ENCODE measurements at regions not wholly inside any gene's neighbourhood (a gene's known extent, or its start where the extent isn't known, plus 50 kb on each side); places are given as distances from the start of the nearest gene placed in this dataset.

GRCh38 chr2:186135686-186136085 lies 350.4 kb upstream of the ZC3H15 start:
- no peak overlapping the region for H3K27ac Mint-ChIP-seq
- H3K4me1 Mint-ChIP-seq: peaks cover 7% of the 10 kb centered on the region
- H3K36me3 Mint-ChIP-seq: no peaks in the 10 kb centered on the region
- TF ChIP-seq, protein P1, sequence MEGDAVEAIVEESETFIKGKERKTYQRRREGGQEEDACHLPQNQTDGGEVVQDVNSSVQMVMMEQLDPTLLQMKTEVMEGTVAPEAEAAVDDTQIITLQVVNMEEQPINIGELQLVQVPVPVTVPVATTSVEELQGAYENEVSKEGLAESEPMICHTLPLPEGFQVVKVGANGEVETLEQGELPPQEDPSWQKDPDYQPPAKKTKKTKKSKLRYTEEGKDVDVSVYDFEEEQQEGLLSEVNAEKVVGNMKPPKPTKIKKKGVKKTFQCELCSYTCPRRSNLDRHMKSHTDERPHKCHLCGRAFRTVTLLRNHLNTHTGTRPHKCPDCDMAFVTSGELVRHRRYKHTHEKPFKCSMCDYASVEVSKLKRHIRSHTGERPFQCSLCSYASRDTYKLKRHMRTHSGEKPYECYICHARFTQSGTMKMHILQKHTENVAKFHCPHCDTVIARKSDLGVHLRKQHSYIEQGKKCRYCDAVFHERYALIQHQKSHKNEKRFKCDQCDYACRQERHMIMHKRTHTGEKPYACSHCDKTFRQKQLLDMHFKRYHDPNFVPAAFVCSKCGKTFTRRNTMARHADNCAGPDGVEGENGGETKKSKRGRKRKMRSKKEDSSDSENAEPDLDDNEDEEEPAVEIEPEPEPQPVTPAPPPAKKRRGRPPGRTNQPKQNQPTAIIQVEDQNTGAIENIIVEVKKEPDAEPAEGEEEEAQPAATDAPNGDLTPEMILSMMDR (IDR thresholded peaks at IDR 0.05; ENCODE audit: unreplicated experiment): no peak
- H3K27me3 Mint-ChIP-seq (ENCODE audit: low read depth): no peaks in the 10 kb centered on the region
- no peaks in the 10 kb centered on the region for H3K9me3 Mint-ChIP-seq
- no peak for DNase-seq (ENCODE audit: low spot score in 2 of 2, unreplicated experiment in 2 of 2)
- no peak overlapping the region for H3K4me3 Mint-ChIP-seq

DNA sequence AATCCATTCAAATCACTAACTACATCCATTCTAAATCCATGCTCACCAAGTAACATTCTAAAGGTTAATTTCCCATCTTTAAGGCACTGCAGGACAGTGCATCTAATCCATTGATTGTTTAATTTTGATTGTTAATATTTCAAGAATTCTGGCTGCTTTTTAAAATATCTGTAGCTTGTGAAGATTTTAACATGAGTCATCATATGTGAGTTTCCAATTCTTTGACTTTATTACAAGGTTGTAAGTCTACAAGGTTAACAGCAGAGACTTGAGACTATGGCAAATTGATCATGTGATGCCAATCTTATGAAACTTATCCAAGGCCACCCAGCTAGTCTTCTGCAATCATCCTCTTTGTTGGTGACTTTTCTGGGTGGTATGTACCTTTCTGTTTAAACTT lies 349.2 kb upstream of the ZC3H15 start:
- TF ChIP-seq, protein P1 (IDR thresholded peaks at IDR 0.05; ENCODE audit: unreplicated experiment): no peak
- H3K4me3 Mint-ChIP-seq: no peak overlapping the region
- H3K36me3 Mint-ChIP-seq: no peaks in the 10 kb centered on the region
- no peaks in the 10 kb centered on the region for H3K27me3 Mint-ChIP-seq (ENCODE audit: low read depth)
- DNase-seq (ENCODE audit: low spot score in 2 of 2, unreplicated experiment in 2 of 2): no peak
- no peaks in the 10 kb centered on the region for H3K9me3 Mint-ChIP-seq
- H3K27ac Mint-ChIP-seq: no peak overlapping the region
- H3K4me1 Mint-ChIP-seq: no peaks in the 10 kb centered on the region

- H3K4me3 Mint-ChIP-seq: no peak overlapping the region
Observed at GRCh38 chr2:186138845-186139244, 347.2 kb upstream of the ZC3H15 start.

GRCh38 chr2:186159101-186159500 lies 327.0 kb upstream of the ZC3H15 start:
- Mint-ChIP-seq H3K27me3 (ENCODE audit: low read depth) (no peaks in the 10 kb centered on the region), H3K9me3 (peaks cover 45% of the 10 kb centered on the region), H3K4me1 (no peaks in the 10 kb centered on the region), H3K27ac (no peak overlapping the region), H3K36me3 (peaks cover 17% of the 10 kb centered on the region), H3K4me3 (no peak overlapping the region)
- DNase-seq (ENCODE audit: low spot score in 2 of 2, unreplicated experiment in 2 of 2): no peak
- TF ChIP-seq, protein P1 (IDR thresholded peaks at IDR 0.05; ENCODE audit: unreplicated experiment): no peak

More at GRCh38 chr2:186138845-186139244, 347.2 kb upstream of the ZC3H15 start:
- Mint-ChIP-seq H3K27me3 (ENCODE audit: low read depth) (no peaks in the 10 kb centered on the region), H3K4me1 (no peaks in the 10 kb centered on the region), H3K27ac (no peak overlapping the region), H3K9me3 (no peaks in the 10 kb centered on the region), H3K36me3 (no peaks in the 10 kb centered on the region)
- DNase-seq (ENCODE audit: low spot score in 2 of 2, unreplicated experiment in 2 of 2): no peak
- TF ChIP-seq, protein P1 (IDR thresholded peaks at IDR 0.05; ENCODE audit: unreplicated experiment): no peak

- TF ChIP-seq, protein P1 (IDR thresholded peaks at IDR 0.05; ENCODE audit: unreplicated experiment): no peak
- Mint-ChIP-seq H3K27me3 (ENCODE audit: low read depth) (no peaks in the 10 kb centered on the region), H3K9me3 (peaks cover 18% of the 10 kb centered on the region), H3K4me1 (no peaks in the 10 kb centered on the region), H3K36me3 (no peaks in the 10 kb centered on the region), H3K27ac (no peak overlapping the region), H3K4me3 (no peak overlapping the region)
- DNase-seq (ENCODE audit: low spot score in 2 of 2, unreplicated experiment in 2 of 2): no peak
Observed at GRCh38 chr2:186164325-186164724, 321.7 kb upstream of the ZC3H15 start.

DNA sequence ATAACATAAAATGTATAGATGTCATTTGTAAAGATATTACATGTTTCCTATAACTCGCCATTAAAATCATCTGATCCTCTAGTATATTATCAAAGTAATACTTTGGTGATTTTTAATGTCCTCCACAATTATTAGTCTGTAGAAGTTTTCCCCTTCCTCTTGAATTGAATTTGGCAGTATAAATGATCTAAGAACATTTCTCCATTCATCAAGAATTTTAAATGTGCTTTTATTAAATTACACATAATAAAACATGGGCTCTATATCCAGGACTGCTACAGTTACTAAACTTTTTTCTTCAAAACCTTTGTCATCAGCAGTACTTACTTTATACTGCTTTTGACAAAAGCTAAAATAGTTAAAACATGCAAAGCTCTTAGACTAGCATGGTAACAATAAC lies 315.4 kb upstream of the ZC3H15 start:
- TF ChIP-seq, protein P1 (IDR thresholded peaks at IDR 0.05; ENCODE audit: unreplicated experiment): no peak
- no peaks in the 10 kb centered on the region for H3K36me3 Mint-ChIP-seq
- no peak overlapping the region for H3K4me3 Mint-ChIP-seq
- H3K9me3 Mint-ChIP-seq: peaks cover 11% of the 10 kb centered on the region
- no peak overlapping the region for H3K27ac Mint-ChIP-seq
- H3K27me3 Mint-ChIP-seq (ENCODE audit: low read depth): no peaks in the 10 kb centered on the region
- H3K4me1 Mint-ChIP-seq: no peaks in the 10 kb centered on the region
- DNase-seq (ENCODE audit: low spot score in 2 of 2, unreplicated experiment in 2 of 2): no peak

All from mesothelial cell of epicardium (in vitro differentiated cells).